Fibroblast of pulmonary artery (primary cell): ENCODE measurements at regions not wholly inside any gene's neighbourhood (a gene's known extent, or its start where the extent isn't known, plus 50 kb on each side); places are given as distances from the start of the nearest gene placed in this dataset.

Experiments
- DNase-seq: peaks from one replicate; pipeline ENCODE4 v3.0.0-alpha.2; 2010; ENCODE audit warnings: low read depth
- H3K4me3 ChIP-seq: replicated peaks from 2 replicates; pipeline ENCODE4 v1.5.1; 2011; ENCODE audit warnings: low read depth, mild to moderate bottlenecking, control low read depth, low read length, moderate library complexity
- CTCF ChIP-seq: IDR thresholded peaks from 2 replicates; pipeline ENCODE4 v1.5.1; 2011; ENCODE audit warnings: mild to moderate bottlenecking, control low read depth, low read length, inconsistent platforms; ENCODE audit errors: missing control alignments

GRCh38 chr14:43369710-43370564 lies 1137.1 kb downstream of the FSCB start:
- no peak overlapping the region for H3K4me3 ChIP-seq
- no peak for DNase-seq
- TF ChIP-seq CTCF: no peak

- TF ChIP-seq CTCF: no peak
Observed at GRCh38 chr14:43362586-43362985, 1144.5 kb downstream of the FSCB start.

DNA sequence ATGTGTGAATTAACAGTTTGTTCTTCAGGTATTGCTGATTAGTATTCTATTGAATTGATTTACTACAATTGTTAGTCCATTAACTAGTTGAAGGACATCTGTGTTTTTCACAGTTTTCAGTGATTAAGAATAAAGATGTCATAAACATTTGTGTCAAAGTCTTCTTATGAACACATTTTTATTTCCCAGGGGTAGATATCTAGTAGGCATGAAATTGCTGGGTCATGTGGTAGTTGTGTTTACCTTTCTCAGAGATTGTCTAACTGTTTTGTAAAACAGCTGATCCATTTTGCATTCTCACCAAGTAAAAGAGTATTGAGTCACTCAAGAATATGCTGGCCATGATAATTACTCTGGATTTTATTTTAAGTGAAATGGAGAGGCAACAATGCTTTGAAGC lies 1145.3 kb downstream of the FSCB start:
- H3K4me3 ChIP-seq: no peak overlapping the region
- DNase-seq: no peak
- no peak for TF ChIP-seq CTCF

More at GRCh38 chr14:43362586-43362985, 1144.5 kb downstream of the FSCB start:
- DNase-seq: no peak
- no peak overlapping the region for H3K4me3 ChIP-seq

GRCh38 chr14:43360239-43360638 lies 1146.8 kb downstream of the FSCB start:
- DNase-seq: no peak
- TF ChIP-seq CTCF: no peak

DNA sequence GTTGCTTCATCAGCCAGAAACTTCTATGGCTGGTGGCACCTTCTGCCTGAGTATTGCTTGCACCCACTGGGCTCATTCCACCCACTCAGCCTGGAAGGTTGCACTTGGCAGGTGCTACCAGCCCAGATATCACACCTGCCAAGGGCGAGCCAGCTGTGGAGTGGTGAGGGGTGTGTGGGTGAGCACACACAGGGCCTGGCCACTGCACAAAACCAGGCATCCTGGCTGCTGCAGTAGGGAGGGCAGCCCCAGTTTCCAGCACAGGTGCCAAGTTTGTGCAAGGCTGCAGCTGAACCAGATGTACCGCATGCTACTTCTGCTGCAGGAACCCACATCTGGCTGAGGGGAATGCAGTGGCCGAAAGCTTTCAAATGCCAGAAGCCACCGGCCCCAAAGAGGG lies 1147.8 kb downstream of the FSCB start:
- TF ChIP-seq CTCF: no peak
- no peak for DNase-seq
- no peak overlapping the region for H3K4me3 ChIP-seq

More at GRCh38 chr14:43360239-43360638, 1146.8 kb downstream of the FSCB start:
- H3K4me3 ChIP-seq: no peak overlapping the region

DNA sequence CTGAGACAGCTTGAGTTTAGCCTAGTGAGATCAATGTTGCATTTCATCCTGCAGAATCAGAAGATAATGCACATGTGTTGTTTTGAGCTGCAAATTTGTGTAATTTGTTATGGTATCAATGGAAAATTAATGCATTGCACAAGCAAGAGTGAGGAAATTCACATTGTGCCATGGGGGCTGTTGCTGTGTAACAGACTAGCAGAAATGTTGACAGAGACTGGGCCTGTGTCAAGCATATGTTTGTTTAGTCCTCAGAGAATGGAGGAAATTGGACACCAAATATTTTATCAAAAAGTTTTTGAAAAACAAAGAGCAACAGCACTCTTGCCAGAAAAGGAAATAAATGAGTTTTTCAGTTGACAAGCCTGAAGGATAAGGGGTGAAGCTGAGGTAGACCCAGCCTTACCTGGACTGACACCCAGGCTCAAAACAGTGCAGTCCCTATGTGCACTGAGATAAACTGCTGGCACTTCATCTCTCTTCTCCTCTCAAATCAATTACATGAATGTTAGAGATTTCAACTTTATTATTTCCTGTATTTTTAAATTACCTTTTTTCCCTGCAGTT lies 1150.0 kb downstream of the FSCB start:
- no peak for TF ChIP-seq CTCF
- H3K4me3 ChIP-seq: no peak overlapping the region
- peak; percentile 3 for DNase-seq
